NCI-H524 (cell line): ENCODE measurements at regions not wholly inside any gene's neighbourhood (a gene's known extent, or its start where the extent isn't known, plus 50 kb on each side); places are given as distances from the start of the nearest gene placed in this dataset.
A peak's percentile ranks its signal among the peaks of the same experiment; 100 is the strongest.
"Not testable (repeated sequence)": the region's sequence is repeated elsewhere in the genome, so short reads cannot be mapped to it uniquely, and the experiment has no call there.

Experiments
- DNase-seq, 2 experiments: peaks; one replicate each; lab custom pipeline; 2025; lab: John Stamatoyannopoulos, UW

DNA sequence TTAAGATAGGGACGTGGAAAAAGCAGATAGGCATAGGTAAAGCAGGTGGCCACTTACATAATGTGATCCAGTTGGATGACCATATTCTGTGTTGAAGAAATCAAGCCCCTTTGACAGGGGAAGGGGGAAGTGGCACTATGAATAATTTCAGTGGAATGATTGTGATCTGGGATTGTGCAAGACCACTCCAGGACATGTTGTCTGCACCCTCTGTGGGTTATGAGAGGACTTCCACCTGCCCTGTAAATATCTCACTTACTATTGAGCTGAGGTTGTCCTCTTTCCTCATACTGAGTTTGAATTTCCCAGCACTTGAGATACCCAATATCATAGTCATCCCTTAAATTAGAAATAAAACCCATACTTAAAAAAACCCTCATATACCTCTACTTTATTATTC lies 220.7 kb downstream of the IRS1 start:
- no peak for DNase-seq

DNA sequence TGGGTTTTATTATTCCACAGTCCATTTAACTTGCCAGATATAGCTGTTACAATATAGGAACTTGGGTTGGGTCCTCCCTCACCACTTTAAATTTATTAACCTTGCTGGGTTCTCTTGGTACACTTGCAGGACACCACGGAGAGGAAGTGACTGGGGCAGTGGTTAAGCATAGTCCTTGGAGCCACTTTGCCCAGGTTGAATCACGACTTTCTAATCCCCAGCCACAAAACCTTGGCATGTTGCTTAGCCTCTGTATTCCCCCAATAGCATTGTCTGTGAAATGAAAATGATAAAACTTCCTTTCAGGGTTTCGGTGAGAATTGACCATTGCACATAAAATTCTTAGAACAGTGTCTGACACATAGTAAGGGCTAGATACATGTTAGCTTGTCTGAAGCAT lies 221.2 kb downstream of the IRS1 start:
- DNase-seq: no peak

- DNase-seq: peak in 1 of 2 experiments; percentile 25
Observed at GRCh38 chr2:226575928-226576327, 223.7 kb downstream of the IRS1 start.

DNA sequence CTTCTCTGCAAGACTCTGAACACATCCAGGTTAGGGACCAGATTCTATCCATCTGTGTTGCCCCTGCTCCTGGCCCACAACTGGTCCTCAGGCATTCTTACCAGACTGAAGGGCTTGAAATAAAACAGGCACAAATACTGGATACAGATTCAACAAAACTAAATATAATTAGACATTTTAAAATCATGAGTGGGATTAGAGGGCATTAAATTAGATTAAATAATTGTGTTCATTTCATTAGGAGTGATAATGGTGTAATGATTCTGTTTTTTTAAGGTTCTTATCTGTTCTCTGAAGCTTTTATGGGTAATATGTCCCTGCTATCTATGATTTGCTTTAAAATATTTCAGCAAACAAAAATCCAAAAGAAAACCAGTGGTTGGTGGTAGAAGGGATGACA lies 226.5 kb downstream of the IRS1 start:
- no peak for DNase-seq

DNA sequence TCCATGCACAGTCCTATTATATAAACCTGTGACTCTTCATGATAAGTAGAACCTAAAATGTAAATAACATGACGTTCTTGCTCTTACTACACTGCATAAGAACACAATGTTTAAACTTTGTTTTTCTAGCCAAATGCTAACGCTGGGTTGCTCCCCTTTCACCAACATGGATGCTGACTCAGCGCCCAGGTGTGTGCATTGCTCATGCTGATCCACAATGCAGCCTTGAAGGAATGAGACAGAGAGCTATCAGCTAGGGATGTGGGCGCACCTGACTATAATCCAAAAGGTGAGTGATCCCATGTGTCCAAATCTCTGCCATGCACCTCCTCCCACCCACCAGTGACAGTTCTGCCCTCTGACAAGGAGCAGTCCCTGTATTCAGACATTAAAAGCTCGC lies 235.0 kb downstream of the IRS1 start:
- no peak for DNase-seq

DNA sequence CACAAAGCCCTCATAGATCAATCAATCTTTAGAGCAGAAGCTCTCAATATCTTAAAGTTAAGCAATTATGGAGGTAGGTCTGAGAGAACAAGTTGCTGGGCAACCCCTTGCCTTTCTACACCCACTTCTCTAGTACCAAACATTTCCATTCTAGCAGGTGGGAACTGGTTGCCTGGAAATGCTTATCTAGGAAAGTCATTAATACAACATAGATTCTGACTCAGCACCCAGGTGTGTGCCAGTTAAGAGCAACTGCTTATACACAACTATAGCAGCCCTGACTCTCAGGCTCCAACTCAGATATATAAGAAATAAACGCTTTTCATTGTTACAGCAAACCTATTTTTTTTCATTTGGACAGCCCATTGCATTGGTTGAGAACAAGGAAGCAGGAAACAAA lies 237.7 kb downstream of the IRS1 start:
- DNase-seq: no peak

DNA sequence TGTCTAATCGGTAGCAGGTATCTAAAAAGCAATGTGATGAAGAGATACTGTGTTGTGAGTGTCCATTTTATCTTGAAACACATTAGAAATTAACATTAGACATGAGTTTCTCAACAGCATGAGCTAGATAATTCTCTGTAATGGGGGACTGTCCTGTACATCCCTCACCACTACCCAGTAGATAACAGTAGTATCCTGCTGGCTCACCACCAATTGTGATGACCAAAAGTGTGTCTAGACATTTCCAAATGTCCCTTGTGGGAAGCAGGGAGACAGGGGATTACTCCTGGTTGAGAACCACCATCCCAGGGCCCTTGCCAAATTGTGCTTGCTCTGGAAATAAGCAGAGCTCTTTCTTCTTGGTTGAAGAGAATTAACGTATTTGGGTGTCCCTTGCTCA lies 239.3 kb downstream of the IRS1 start:
- no peak for DNase-seq

DNA sequence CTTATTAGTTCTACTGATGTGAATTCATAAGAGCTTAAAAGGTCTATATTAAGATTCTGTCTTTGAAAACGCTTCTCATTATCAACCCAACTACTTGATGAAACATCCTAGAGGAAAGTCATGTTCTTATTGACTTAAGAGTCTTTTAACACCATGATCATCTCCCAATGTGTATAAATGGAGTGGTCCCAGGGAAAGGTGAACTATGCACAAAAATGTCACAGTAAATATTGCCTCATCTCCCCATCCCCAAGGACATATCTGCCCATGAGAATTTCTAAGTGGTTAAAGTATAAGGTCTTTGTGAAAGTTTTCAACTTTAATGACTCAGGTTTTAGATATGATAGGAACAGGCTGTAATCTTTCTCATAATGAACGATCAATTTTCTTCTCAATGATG lies 240.1 kb downstream of the IRS1 start:
- no peak for DNase-seq

- no peak for DNase-seq
Observed at GRCh38 chr2:226558418-226558817, 241.2 kb downstream of the IRS1 start.

DNA sequence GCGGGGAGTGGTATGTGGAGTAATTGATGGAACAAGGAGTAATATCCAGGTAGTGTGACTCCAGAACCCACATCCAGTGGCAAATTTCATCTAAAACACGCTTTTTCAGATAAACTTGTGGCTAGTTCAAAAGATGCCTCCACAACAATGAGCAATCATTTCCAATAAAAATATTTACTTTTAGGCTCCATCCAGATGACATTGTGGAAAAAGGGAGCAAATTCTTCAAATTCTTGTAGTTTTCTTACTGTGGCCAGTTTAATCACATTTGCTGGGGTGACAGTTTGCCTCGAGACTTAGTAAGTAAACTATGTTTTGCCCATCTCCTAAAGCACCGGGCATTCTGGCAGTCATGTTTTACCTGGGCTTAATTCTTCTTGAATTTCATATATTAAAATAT lies 243.6 kb downstream of the IRS1 start:
- DNase-seq: no peak

DNA sequence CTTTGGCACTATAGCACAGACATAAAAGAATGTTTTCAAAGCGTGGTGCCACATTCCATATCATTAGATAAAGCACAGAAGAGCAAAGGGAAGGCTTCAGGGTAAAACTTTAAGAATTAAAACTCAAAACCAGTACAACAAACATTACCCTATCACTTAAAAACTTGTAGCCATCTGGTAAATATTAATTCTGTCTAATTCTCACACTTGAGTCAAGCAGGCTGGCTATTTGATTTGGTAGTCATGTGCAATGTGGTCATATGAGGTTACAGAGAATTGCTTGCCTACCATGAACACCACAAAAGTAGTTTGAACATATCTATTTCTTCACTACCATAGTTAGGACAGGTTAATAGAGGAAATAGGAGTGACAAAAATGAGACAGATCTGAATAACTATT lies 244.9 kb downstream of the IRS1 start:
- peak in 1 of 2 experiments; percentile 55 for DNase-seq

DNA sequence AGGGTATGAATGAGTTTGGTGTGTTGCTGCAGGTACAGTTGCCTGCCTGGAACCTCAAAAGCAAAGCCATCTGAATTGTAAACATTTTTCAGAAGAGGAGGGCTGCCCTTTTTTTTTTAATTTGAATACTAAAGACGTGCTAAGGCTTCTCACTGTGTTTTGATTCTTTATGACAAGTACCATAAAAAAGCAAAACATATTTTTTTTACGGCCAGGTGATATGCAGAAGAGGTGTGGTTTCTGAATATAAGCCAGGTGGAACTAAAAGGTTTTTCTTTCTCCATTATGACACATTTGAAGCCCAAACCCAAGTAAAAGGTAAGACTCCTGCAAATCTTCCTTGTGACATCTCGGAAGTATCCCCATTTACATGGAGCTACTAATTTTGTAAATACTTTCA lies 246.3 kb downstream of the IRS1 start:
- no peak for DNase-seq

- DNase-seq: peak; percentile 72 to 93
Observed at GRCh38 chr2:226552571-226553285, 246.9 kb downstream of the IRS1 start.

- DNase-seq: peak in 1 of 2 experiments; percentile 30
Observed at GRCh38 chr2:226551522-226552250, 247.9 kb downstream of the IRS1 start.

DNA sequence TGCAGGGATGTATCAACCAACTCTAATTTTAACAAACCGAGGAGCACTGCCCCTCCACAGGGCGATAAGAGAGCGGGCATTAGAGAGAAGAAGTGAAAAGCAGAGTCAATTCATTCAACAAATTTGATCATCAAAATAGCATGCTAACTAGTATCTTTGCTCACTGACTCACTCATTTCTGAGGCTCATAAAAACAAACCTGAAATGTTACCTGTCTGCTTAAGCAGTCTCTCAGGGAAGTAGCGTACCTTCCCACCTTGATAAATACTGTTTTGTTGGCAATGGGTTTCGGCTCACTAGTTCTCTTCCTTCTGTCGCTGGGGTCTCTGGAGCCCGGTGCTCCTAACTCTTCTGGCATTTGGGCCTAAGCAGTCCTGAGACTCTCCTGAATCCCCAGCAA lies 248.8 kb downstream of the IRS1 start:
- no peak for DNase-seq

GRCh38 chr2:226548732-226549131 lies 250.9 kb downstream of the IRS1 start:
- DNase-seq: no peak

DNA sequence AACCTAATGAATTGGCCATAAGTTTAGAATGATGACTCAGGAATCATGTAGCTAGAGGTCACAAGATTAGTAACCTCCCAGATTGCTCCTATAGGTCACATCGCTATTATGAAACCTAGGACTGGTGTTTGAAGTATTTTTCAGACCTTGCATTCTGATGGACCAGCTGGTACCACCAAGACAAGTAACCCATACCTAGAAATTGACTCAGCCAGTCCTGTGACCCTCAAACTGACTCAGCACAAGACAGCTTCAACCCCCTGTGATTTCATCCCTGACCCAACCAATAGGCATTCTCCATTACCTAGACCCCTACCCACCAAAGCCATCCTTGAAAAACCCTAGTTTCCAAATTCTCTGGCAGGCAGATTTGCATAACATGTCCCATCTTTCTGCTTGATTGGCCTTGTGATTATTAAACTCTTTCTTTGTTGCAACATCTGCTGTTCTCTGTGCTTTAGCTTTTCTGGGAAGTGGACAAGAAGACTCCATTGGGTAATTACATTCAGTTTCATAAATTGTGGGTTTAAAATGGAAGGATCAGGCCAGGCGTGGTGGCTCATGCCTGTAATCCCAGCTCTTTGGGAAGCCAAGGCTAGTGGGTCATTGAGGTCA lies 254.9 kb downstream of the IRS1 start:
- DNase-seq: no peak

DNA sequence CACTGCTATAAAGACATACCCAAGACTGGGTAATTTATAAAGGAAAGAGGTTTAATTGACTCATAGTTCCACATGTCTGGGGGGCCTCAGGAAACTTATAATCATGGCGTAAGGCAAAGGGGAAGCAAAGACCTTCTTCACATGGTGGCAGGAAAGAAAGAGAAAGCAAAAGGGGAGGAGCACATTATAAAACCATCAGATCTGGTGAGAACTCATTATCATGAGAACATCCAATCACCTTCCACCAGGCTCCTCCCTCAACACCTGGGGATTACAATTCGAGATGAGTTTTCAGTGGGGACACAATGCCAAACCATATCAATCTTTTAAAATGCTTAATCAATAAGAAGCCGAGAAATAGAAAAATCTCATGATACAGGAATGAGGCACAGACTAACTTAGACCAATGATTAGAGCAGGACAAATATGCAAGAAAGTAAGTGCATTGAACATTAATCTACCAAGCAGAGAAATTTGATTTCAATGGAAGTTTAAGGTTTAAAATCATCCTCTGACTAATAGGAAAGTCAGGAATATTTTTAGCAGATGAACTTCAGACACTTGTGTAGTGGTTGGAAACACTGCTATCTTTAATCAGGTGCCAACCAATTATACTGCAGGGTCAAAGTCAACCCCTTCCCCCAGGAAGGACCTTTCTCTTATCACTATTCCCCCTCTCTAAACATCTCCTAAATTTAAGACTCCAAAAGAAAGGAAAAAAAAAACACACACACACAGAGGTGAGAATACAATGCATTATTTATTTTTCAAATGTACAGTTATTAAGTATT lies 259.2 kb downstream of the IRS1 start:
- no peak for DNase-seq

GRCh38 chr2:226536410-226536809 lies 263.2 kb downstream of the IRS1 start:
- no peak for DNase-seq

DNA sequence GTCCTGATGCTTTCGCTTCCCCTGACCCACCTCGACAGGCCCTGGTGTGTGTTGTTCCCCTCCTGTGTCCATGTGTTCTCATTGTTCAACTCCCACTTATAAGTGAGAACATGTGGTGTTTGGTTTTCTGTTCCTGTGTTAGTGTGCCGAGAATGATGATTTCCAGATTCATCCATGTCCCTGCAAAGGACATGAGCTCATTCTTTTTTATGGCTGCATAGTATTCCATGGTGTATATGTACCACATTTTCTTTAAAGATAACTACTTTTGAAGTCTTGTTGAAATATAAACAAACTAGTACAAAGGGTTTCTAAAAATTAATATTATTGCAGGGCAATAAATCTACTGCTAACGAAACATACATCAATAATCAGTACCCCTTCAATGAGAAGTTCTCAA lies 266.6 kb downstream of the IRS1 start:
- DNase-seq: not testable (repeated sequence)

GRCh38 chr2:226531061-226531810 lies 268.4 kb downstream of the IRS1 start:
- no peak for DNase-seq

DNA sequence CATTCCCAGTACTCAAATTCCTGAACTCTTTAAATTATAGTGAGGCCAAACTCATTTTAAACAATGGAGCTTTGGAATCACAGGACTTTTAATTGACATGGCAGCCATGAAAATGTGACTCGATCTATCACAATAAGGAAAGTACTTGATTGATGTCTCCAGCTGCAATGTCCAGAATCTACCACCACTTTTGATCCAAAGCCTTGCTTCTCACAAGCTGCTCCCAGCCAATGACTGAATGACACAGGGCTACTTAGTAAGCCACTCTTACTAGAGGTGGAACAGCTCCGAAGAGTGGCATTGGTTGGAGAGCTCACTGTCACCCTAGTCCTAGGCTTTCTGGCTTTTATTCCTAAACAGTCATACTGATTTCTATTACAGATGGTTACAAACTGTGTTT lies 270.1 kb downstream of the IRS1 start:
- DNase-seq: no peak
